ENCODE measurements at regions not wholly inside any gene's neighbourhood (a gene's known extent, or its start where the extent isn't known, plus 50 kb on each side); places are given as distances from the start of the nearest gene placed in this dataset.

GRCh38 chr3:177300842-177301241 lies 103.6 kb upstream of the TBL1XR1 start:
- peaks cover 6% of the 10 kb centered on the region for H3K36me3 Mint-ChIP-seq (ENCODE audit: insufficient read depth, unreplicated experiment)
- peaks cover 6% of the 10 kb centered on the region for H3K4me1 Mint-ChIP-seq (ENCODE audit: low read depth, unreplicated experiment)
- no peaks in the 10 kb centered on the region for H3K36me3 ChIP-seq (ENCODE audit: control insufficient read depth, insufficient read depth, low read length)
- BruUV-seq (replicated peaks) = TSS peak; percentile 95
- TF ChIP-seq CTCF (IDR thresholded peaks at IDR 0.05; ENCODE audit: insufficient read depth in 1 of 2, low read depth in 1 of 2, low read length in 1 of 2, severe bottlenecking in 1 of 2, unreplicated experiment in 1 of 2) = no peak
- peak overlapping the region; percentile 34 for H3K4me3 ChIP-seq (ENCODE audit: low read depth, low read length)
- peaks cover 24% of the 10 kb centered on the region for H3K4me1 ChIP-seq
- intact Hi-C loops (cut with micrococcal nuclease; ENCODE audit: unreplicated experiment) = loop anchor here (1.0 kb wide), 5 partner anchors 15 to 371 kb away; no protein-coding TSS in a partner anchor
- peak overlapping the region; percentile 82 for H3K27ac Mint-ChIP-seq (ENCODE audit: unreplicated experiment)
- H3K9me3 Mint-ChIP-seq (ENCODE audit: unreplicated experiment) = no peaks in the 10 kb centered on the region
- POLR2A ChIA-PET = interaction anchor here (0.6 to 1.5 kb wide), 3 partner anchors 37 to 58 kb away, joined by 3 to 11 read pairs (median 5); no protein-coding TSS in a partner anchor
- no peaks in the 10 kb centered on the region for H3K27me3 ChIP-seq (replicated peaks; ENCODE audit: control insufficient read depth, insufficient read depth, low read length)
- H3K9me3 ChIP-seq = no peaks in the 10 kb centered on the region
- CTCF ChIA-PET = interaction anchor here (1.4 kb wide), 1 partner anchor 38 kb away, joined by 4 read pairs; no protein-coding TSS in a partner anchor
- no peak for DNase-seq
- peak overlapping the region; percentile 68 for H3K4me3 Mint-ChIP-seq (ENCODE audit: unreplicated experiment)
- H3K27me3 Mint-ChIP-seq (ENCODE audit: insufficient read depth, unreplicated experiment) = no peaks in the 10 kb centered on the region

GRCh38 chr3:177306252-177306651 lies 109.0 kb upstream of the TBL1XR1 start:
- peaks cover 6% of the 10 kb centered on the region for H3K4me1 Mint-ChIP-seq (ENCODE audit: low read depth, unreplicated experiment)
- no peak for TF ChIP-seq CTCF (IDR thresholded peaks at IDR 0.05; ENCODE audit: insufficient read depth in 1 of 2, low read depth in 1 of 2, low read length in 1 of 2, severe bottlenecking in 1 of 2, unreplicated experiment in 1 of 2)
- H3K36me3 Mint-ChIP-seq (ENCODE audit: insufficient read depth, unreplicated experiment) = peaks cover 6% of the 10 kb centered on the region
- no peaks in the 10 kb centered on the region for H3K27me3 ChIP-seq (replicated peaks; ENCODE audit: control insufficient read depth, insufficient read depth, low read length)
- H3K36me3 ChIP-seq (ENCODE audit: control insufficient read depth, insufficient read depth, low read length) = no peaks in the 10 kb centered on the region
- no peak overlapping the region for H3K4me3 Mint-ChIP-seq (ENCODE audit: unreplicated experiment)
- ChIA-PET POLR2A (no interaction called here), CTCF (no interaction called here)
- peaks cover 6% of the 10 kb centered on the region for H3K9me3 ChIP-seq
- no peaks in the 10 kb centered on the region for H3K27me3 Mint-ChIP-seq (ENCODE audit: insufficient read depth, unreplicated experiment)
- no peak for DNase-seq
- BruUV-seq (replicated peaks) = no TSS peak
- H3K27ac Mint-ChIP-seq (ENCODE audit: unreplicated experiment) = no peak overlapping the region
- no peaks in the 10 kb centered on the region for H3K9me3 Mint-ChIP-seq (ENCODE audit: unreplicated experiment)
- no peak overlapping the region for H3K4me3 ChIP-seq (ENCODE audit: low read depth, low read length)
- intact Hi-C loops (cut with micrococcal nuclease; ENCODE audit: unreplicated experiment) = no loop called here
- peaks cover 3% of the 10 kb centered on the region for H3K4me1 ChIP-seq

- Mint-ChIP-seq H3K27ac (ENCODE audit: unreplicated experiment) (no peak overlapping the region), H3K4me1 (ENCODE audit: low read depth, unreplicated experiment) (peaks cover 6% of the 10 kb centered on the region), H3K4me3 (ENCODE audit: unreplicated experiment) (no peak overlapping the region), H3K9me3 (ENCODE audit: unreplicated experiment) (no peaks in the 10 kb centered on the region), H3K27me3 (ENCODE audit: insufficient read depth, unreplicated experiment) (no peaks in the 10 kb centered on the region), H3K36me3 (ENCODE audit: insufficient read depth, unreplicated experiment) (peaks cover 6% of the 10 kb centered on the region)
- BruUV-seq (replicated peaks) = no TSS peak
- Histone ChIP-seq H3K4me1 (no peaks in the 10 kb centered on the region), H3K9me3 (peaks cover 6% of the 10 kb centered on the region), H3K4me3 (ENCODE audit: low read depth, low read length) (no peak overlapping the region), H3K27me3 (replicated peaks; ENCODE audit: control insufficient read depth, insufficient read depth, low read length) (no peaks in the 10 kb centered on the region), H3K36me3 (ENCODE audit: control insufficient read depth, insufficient read depth, low read length) (no peaks in the 10 kb centered on the region)
- no peak for DNase-seq
- intact Hi-C loops (cut with micrococcal nuclease; ENCODE audit: unreplicated experiment) = loop anchor here (1.0 kb wide), 1 partner anchor 256 kb away; no protein-coding TSS in a partner anchor
- POLR2A ChIA-PET = no interaction called here
- peak in 1 of 2 experiments; percentile 9 for TF ChIP-seq CTCF (IDR thresholded peaks at IDR 0.05; ENCODE audit: insufficient read depth in 1 of 2, low read depth in 1 of 2, low read length in 1 of 2, severe bottlenecking in 1 of 2, unreplicated experiment in 1 of 2)
- CTCF ChIA-PET = no interaction called here
Measured at GRCh38 chr3:177307391-177307790, 110.1 kb upstream of the TBL1XR1 start.

Measured in Caco-2 (cell line).